DOHH2 (cell line): ENCODE measurements at regions not wholly inside any gene's neighbourhood (a gene's known extent, or its start where the extent isn't known, plus 50 kb on each side); places are given as distances from the start of the nearest gene placed in this dataset.
"Not testable (repeated sequence)": the region's sequence is repeated elsewhere in the genome, so short reads cannot be mapped to it uniquely, and the experiment has no call there.

Experiments
- H3F3A ChIP-seq: fragments of 200-600 bp; sonication (generic), shearing (Covaris generic); 2 replicates; pipeline ENCODE4 v1.6.0; 2016; ENCODE audit warnings: antibody characterized with exemption, mild to moderate bottlenecking; ENCODE audit not compliant: control insufficient read depth, insufficient read depth
- H3K27ac ChIP-seq: fragments of 200-600 bp; sonication (generic); 2 replicates; pipeline ENCODE4 v1.5.1; 2014; ENCODE audit warnings: low read depth, mild to moderate bottlenecking, low read length, moderate library complexity
- H3K27me3 ChIP-seq: fragments of 200-600 bp; sonication (generic); 2 replicates; pipeline ENCODE4 v1.6.1; 2014; ENCODE audit warnings: mild to moderate bottlenecking, low read length, mixed read lengths; ENCODE audit not compliant: control insufficient read depth
- H3K36me3 ChIP-seq: fragments of 200-600 bp; sonication (generic); 2 replicates; pipeline ENCODE4 v1.6.1; 2014; ENCODE audit warnings: mild to moderate bottlenecking, low read length, moderate library complexity, mixed read lengths; ENCODE audit not compliant: control insufficient read depth
- H3K4me1 ChIP-seq: fragments of 200-600 bp; sonication (generic); 2 replicates; pipeline ENCODE4 v1.6.1; 2014; ENCODE audit warnings: mild to moderate bottlenecking, low read length, mixed read lengths; ENCODE audit not compliant: control insufficient read depth
- H3K4me2 ChIP-seq: fragments of 200-600 bp; sonication (generic); 2 replicates; pipeline ENCODE4 v1.6.0; 2014; ENCODE audit warnings: mild to moderate bottlenecking, low read length, moderate library complexity
- H3K4me3 ChIP-seq: fragments of 200-600 bp; sonication (generic); 2 replicates; pipeline ENCODE4 v1.5.1; 2014; ENCODE audit warnings: mild to moderate bottlenecking, low read length, mixed read lengths
- H3K79me2 ChIP-seq: fragments of 200-600 bp; sonication (generic); 2 replicates; pipeline ENCODE4 v1.6.1; 2014; ENCODE audit warnings: mild to moderate bottlenecking, low read length, mixed read lengths; ENCODE audit not compliant: control insufficient read depth
- H3K9me2 ChIP-seq: fragments of 200-600 bp; sonication (generic); replicated peaks from 2 replicates; pipeline ENCODE4 v1.6.1; 2014; ENCODE audit warnings: mild to moderate bottlenecking, low read length, mixed read lengths; ENCODE audit not compliant: control insufficient read depth
- H3K9me3 ChIP-seq: fragments of 200-600 bp; sonication (generic); 2 replicates; pipeline ENCODE4 v1.6.1; 2014; ENCODE audit warnings: antibody characterized with exemption, low read length, mixed read lengths; ENCODE audit not compliant: control insufficient read depth, insufficient read depth
- H4K20me1 ChIP-seq: fragments of 200-600 bp; sonication (generic); 2 replicates; pipeline ENCODE4 v1.6.0; 2014; ENCODE audit warnings: low read depth, mild to moderate bottlenecking, antibody characterized with exemption, low read length, moderate library complexity; ENCODE audit not compliant: control insufficient read depth, insufficient read depth
- CTCF ChIP-seq: fragments of 200-600 bp; sonication (generic); IDR thresholded peaks from one replicate; pipeline ENCODE4 v1.5.1; 2014; ENCODE audit warnings: antibody characterized with exemption, mild to moderate bottlenecking, low read depth, low read length; ENCODE audit not compliant: poor library complexity, severe bottlenecking
- EZH2phosphoT487 ChIP-seq: fragments of 200-600 bp; sonication (generic); IDR thresholded peaks from 2 replicates; pipeline ENCODE4 v1.6.1; 2017; ENCODE audit warnings: borderline replicate concordance, mild to moderate bottlenecking, antibody characterized with exemption, low read length, moderate library complexity, mixed read lengths

GRCh38 chr5:60023255-60023654 lies 129.7 kb upstream of the PDE4D start:
- H3K9me3 ChIP-seq: no peaks in the 10 kb centered on the region
- no peaks in the 10 kb centered on the region for H4K20me1 ChIP-seq
- H3K4me1 ChIP-seq: no peaks in the 10 kb centered on the region
- no peaks in the 10 kb centered on the region for H3K27me3 ChIP-seq
- no peaks in the 10 kb centered on the region for H3K36me3 ChIP-seq
- no peaks in the 10 kb centered on the region for H3K79me2 ChIP-seq
- no peak overlapping the region for H3K27ac ChIP-seq
- no peak overlapping the region for H3K4me2 ChIP-seq
- H3K4me3 ChIP-seq: no peak overlapping the region
- H3K9me2 ChIP-seq: no peaks in the 10 kb centered on the region
- H3F3A ChIP-seq: no peaks in the 10 kb centered on the region
- TF ChIP-seq CTCF (no peak), EZH2phosphoT487 (no peak)

GRCh38 chr5:60020457-60020856 lies 126.9 kb upstream of the PDE4D start:
- Histone ChIP-seq H3K79me2 (no peaks in the 10 kb centered on the region), H3K27ac (no peak overlapping the region), H3F3A (no peaks in the 10 kb centered on the region), H3K36me3 (no peaks in the 10 kb centered on the region), H4K20me1 (no peaks in the 10 kb centered on the region), H3K9me2 (no peaks in the 10 kb centered on the region), H3K4me2 (no peak overlapping the region), H3K27me3 (no peaks in the 10 kb centered on the region), H3K4me1 (no peaks in the 10 kb centered on the region), H3K4me3 (no peak overlapping the region), H3K9me3 (no peaks in the 10 kb centered on the region)
- TF ChIP-seq CTCF: no peak
- TF ChIP-seq EZH2phosphoT487: no peak

- H3K36me3 ChIP-seq, H3F3A ChIP-seq, H3K4me2 ChIP-seq, H3K27me3 ChIP-seq, H4K20me1 ChIP-seq, H3K79me2 ChIP-seq, H3K4me3 ChIP-seq, H3K4me1 ChIP-seq, H3K27ac ChIP-seq, H3K9me3 ChIP-seq, H3K9me2 ChIP-seq: not testable (repeated sequence)
These were observed 125.4 kb upstream of the PDE4D start for GRCh38 chr5:60018960-60019359.

GRCh38 chr5:60018091-60018490 lies 124.6 kb upstream of the PDE4D start:
- no peak overlapping the region for H3K4me3 ChIP-seq
- H3K9me3 ChIP-seq: no peaks in the 10 kb centered on the region
- no peaks in the 10 kb centered on the region for H3F3A ChIP-seq
- no peak overlapping the region for H3K27ac ChIP-seq
- no peaks in the 10 kb centered on the region for H3K27me3 ChIP-seq
- TF ChIP-seq CTCF (no peak), EZH2phosphoT487 (no peak)
- no peaks in the 10 kb centered on the region for H4K20me1 ChIP-seq
- no peaks in the 10 kb centered on the region for H3K9me2 ChIP-seq
- H3K79me2 ChIP-seq: no peaks in the 10 kb centered on the region
- no peaks in the 10 kb centered on the region for H3K36me3 ChIP-seq
- no peak overlapping the region for H3K4me2 ChIP-seq
- H3K4me1 ChIP-seq: no peaks in the 10 kb centered on the region
